ENCODE measurements at regions not wholly inside any gene's neighbourhood (a gene's known extent, or its start where the extent isn't known, plus 50 kb on each side); places are given as distances from the start of the nearest gene placed in this dataset.

DNA sequence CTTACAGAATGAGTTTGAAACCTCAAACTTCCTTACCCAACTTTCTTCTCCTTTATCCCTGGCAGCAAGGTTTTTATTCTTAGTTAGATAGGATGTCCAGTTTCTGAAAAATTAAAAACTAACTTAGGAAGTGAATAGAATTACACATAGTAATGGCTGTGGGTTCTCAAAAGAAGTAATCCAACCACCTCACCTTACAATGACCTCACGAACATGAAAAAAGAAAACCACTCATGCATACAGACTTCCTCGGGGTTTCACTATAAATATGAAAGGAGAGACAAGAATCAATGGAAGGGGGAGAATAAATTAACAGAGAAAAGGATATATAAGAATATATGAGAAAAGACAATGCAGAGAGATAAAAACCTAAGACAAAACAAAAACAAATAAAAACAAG lies 1044.3 kb upstream of the KLHL29 start (continued):
- TF ChIP-seq, protein P1, sequence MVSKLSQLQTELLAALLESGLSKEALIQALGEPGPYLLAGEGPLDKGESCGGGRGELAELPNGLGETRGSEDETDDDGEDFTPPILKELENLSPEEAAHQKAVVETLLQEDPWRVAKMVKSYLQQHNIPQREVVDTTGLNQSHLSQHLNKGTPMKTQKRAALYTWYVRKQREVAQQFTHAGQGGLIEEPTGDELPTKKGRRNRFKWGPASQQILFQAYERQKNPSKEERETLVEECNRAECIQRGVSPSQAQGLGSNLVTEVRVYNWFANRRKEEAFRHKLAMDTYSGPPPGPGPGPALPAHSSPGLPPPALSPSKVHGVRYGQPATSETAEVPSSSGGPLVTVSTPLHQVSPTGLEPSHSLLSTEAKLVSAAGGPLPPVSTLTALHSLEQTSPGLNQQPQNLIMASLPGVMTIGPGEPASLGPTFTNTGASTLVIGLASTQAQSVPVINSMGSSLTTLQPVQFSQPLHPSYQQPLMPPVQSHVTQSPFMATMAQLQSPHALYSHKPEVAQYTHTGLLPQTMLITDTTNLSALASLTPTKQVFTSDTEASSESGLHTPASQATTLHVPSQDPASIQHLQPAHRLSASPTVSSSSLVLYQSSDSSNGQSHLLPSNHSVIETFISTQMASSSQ (IDR thresholded peaks at IDR 0.05; ENCODE audit: low read depth): no peak
- TF ChIP-seq, protein P1 (CRISPR knock-in tag; IDR thresholded peaks at IDR 0.05; ENCODE audit: borderline replicate concordance): no peak
- TF ChIP-seq ATRX (CRISPR knock-in tag; IDR thresholded peaks at IDR 0.05; ENCODE audit: borderline replicate concordance) (no peak), ZNF180 (CRISPR knock-in tag; IDR thresholded peaks at IDR 0.05; ENCODE audit: borderline replicate concordance, low read depth) (no peak), MYC (CRISPR knock-in tag; IDR thresholded peaks at IDR 0.05; ENCODE audit: borderline replicate concordance) (no peak)
- TF ChIP-seq, protein P2, sequence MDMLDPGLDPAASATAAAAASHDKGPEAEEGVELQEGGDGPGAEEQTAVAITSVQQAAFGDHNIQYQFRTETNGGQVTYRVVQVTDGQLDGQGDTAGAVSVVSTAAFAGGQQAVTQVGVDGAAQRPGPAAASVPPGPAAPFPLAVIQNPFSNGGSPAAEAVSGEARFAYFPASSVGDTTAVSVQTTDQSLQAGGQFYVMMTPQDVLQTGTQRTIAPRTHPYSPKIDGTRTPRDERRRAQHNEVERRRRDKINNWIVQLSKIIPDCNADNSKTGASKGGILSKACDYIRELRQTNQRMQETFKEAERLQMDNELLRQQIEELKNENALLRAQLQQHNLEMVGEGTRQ (IDR thresholded peaks at IDR 0.05; ENCODE audit: low read depth, low read length): no peak
- TF ChIP-seq, protein P2 (CRISPR knock-in tag; IDR thresholded peaks at IDR 0.05; ENCODE audit: borderline replicate concordance): no peak
- TF ChIP-seq, protein P3, sequence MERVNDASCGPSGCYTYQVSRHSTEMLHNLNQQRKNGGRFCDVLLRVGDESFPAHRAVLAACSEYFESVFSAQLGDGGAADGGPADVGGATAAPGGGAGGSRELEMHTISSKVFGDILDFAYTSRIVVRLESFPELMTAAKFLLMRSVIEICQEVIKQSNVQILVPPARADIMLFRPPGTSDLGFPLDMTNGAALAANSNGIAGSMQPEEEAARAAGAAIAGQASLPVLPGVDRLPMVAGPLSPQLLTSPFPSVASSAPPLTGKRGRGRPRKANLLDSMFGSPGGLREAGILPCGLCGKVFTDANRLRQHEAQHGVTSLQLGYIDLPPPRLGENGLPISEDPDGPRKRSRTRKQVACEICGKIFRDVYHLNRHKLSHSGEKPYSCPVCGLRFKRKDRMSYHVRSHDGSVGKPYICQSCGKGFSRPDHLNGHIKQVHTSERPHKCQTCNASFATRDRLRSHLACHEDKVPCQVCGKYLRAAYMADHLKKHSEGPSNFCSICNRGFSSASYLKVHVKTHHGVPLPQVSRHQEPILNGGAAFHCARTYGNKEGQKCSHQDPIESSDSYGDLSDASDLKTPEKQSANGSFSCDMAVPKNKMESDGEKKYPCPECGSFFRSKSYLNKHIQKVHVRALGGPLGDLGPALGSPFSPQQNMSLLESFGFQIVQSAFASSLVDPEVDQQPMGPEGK (CRISPR knock-in tag; IDR thresholded peaks at IDR 0.05): no peak

Data from HepG2 (cell line).